Heart left ventricle (tissue), 16 donors: ENCODE measurements at regions not wholly inside any gene's neighbourhood (a gene's known extent, or its start where the extent isn't known, plus 50 kb on each side); places are given as distances from the start of the nearest gene placed in this dataset.

Source experiments
- ATAC-seq, 4 donors: fragments of 200-7000 bp; cut with Tn5 transposase; one replicate each; pipeline ENCODE4 v1.9.1; 2020 to 2022; ENCODE audit warnings: moderate library complexity in 4 of 4, mild to moderate bottlenecking in 3 of 4, moderate number of reproducible peaks in 1 of 4
- DNase-seq, 5 donors: peaks; one replicate each; pipeline ENCODE4 v3.0.0-alpha.2; 2020
- H3K27ac ChIP-seq, 12 donors: fragments of 200-600 bp; sonication (generic) in 4 of 12; one replicate each; pipeline versions ENCODE4 v1.5.0 to v1.8.0; 2016 to 2022; ENCODE audit warnings: mild to moderate bottlenecking in 2 of 12
- H3K27me3 ChIP-seq, 9 donors: fragments of 200-600 bp; sonication (generic) in 2 of 9; one replicate each; pipeline versions ENCODE4 v1.5.1 to v1.8.0; 2016 to 2022; ENCODE audit warnings: mild to moderate bottlenecking in 3 of 9
- H3K36me3 ChIP-seq, 9 donors: fragments of 200-600 bp; sonication (generic) in 2 of 9; one replicate each; pipeline versions ENCODE4 v1.5.0 to v1.8.0; 2018 to 2022; ENCODE audit warnings: mild to moderate bottlenecking in 2 of 9
- H3K4me1 ChIP-seq, 12 donors: fragments of 200-600 bp; sonication (generic) in 4 of 12; one replicate each; pipeline versions ENCODE4 v1.5.0 to v1.8.0; 2016 to 2022; ENCODE audit warnings: mild to moderate bottlenecking in 3 of 12
- H3K4me3 ChIP-seq, 12 donors: fragments of 200-600 bp; sonication (generic) in 4 of 12; one replicate each; pipeline versions ENCODE4 v1.5.0 to v1.8.0; 2017 to 2022; ENCODE audit warnings: mild to moderate bottlenecking in 9 of 12, moderate library complexity in 4 of 12
- H3K9me3 ChIP-seq, 12 donors: fragments of 200-600 bp; sonication (generic) in 4 of 12; one replicate each; pipeline versions ENCODE4 v1.5.0 to v1.8.0; 2016 to 2022; ENCODE audit warnings: mild to moderate bottlenecking in 1 of 12
- CTCF ChIP-seq, 12 donors: fragments of 200-600 bp; sonication (generic) in 4 of 12; IDR thresholded peaks; one replicate each; pipeline versions ENCODE4 v1.5.0 to v1.8.0; 2018 to 2022; ENCODE audit warnings: antibody characterized with exemption in 12 of 12, mild to moderate bottlenecking in 5 of 12
- POLR2A ChIP-seq, 2 donors: fragments of 450-650 bp; IDR thresholded peaks; one replicate each; pipeline ENCODE4 v1.6.1; 2017; ENCODE audit warnings: antibody characterized with exemption in 2 of 2, mild to moderate bottlenecking in 2 of 2, moderate library complexity in 2 of 2
- WGBS, 4 donors: extraction: QIAGEN DNeasy Blood & Tissue Kit in 2 of 4; methylation state at CpG; one replicate each; pipeline versions ENCODE4 v1.1.5 to v1.1.7; 2013 to 2018; 5-methylcytosine and 5-hydroxymethylcytosine counted together
- intact Hi-C, 10 donors: fragments of 100-400 bp; cut with DNase I; formaldehyde crosslinking; loops; one replicate each; pipeline versions ENCODE4 v1.11.1 to v1.14.2; 2022
- donor health status: ischemic (EF 13 %, LVEDD 7.1; RV severe dilation, severe dysfunction).
- donor health status: healthy with polysubstance abuse.
- donor health status: DM: no; HTN: yes; CAD: no.
- donor health status: DM: no; HTN: no; CAD: no.
- donor health status: ischemic (EF 25% LVEDD 6.9; RV normal size, moderate dysfunction).
- donor health status: ischemic (EF 25% LVEDD 5.7; RV mildly dilated, moderate dysfunction).
- donor health status: healthy.
- donor health status: DM: yes; HTN: yes; CAD: no.
- donor health status: ischemic (EF 35%, LVEDD 5.7; RV mildly dilated, moderate dysfunction).
- donor health status: nonischemic (EF 11% LVEDD 7.7; RV severe dilation, severe dysfunction).
- donor health status: DM: yes; HTN: yes; CAD: no.
- donor health status: PGD.
- donor health status: ischemic (EF 29% LVEDD 5.4; RV normal size, mild dysfunction).
- donor health status: nonischemic (EF 23%, LVEDD 6.1; RV moderate dilation, normal function).

- Histone ChIP-seq H3K36me3 (no peaks in the 10 kb centered on the region), H3K4me3 (no peak overlapping the region), H3K9me3 (no peaks in the 10 kb centered on the region), H3K27me3 (peaks cover 0 to 27% (median 0%) of the 10 kb centered on the region in 9 donors), H3K27ac (no peak overlapping the region), H3K4me1 (no peaks in the 10 kb centered on the region)
- intact Hi-C loops = no loop called here
- 64 to 66% (median 64%) methylated on average over 13 of the region's 13 CpGs for WGBS, 4 donors
- no peak for DNase-seq
- TF ChIP-seq CTCF (IDR thresholded peaks at IDR 0.05) (no peak), POLR2A (IDR thresholded peaks at IDR 0.05) (no peak)
- no peak for ATAC-seq
These were observed 70.6 kb upstream of the NTM start for GRCh38 chr11:131299598-131300438.

- Histone ChIP-seq H3K27ac (no peak overlapping the region), H3K9me3 (no peaks in the 10 kb centered on the region), H3K4me3 (no peak overlapping the region), H3K4me1 (no peaks in the 10 kb centered on the region), H3K36me3 (no peaks in the 10 kb centered on the region), H3K27me3 (peaks cover 0 to 30% (median 0%) of the 10 kb centered on the region in 9 donors)
- DNase-seq (no peak), ATAC-seq (no peak)
- TF ChIP-seq CTCF (IDR thresholded peaks at IDR 0.05) = no peak
- 57 to 77% (median 59%) methylated on average over 10 of the region's 10 CpGs for WGBS, 4 donors
- intact Hi-C loops = no loop called here
These were observed 70.0 kb upstream of the NTM start for GRCh38 chr11:131300439-131300717.

GRCh38 chr11:131301306-131301705 is 69.1 kb upstream of the NTM start:
- peaks cover 0 to 30% (median 0%) of the 10 kb centered on the region in 9 donors for H3K27me3 ChIP-seq
- WGBS, 4 donors = 16 to 50% (median 25%) methylated on average over 5 of the region's 5 CpGs
- H3K9me3 ChIP-seq = no peaks in the 10 kb centered on the region
- H3K36me3 ChIP-seq = no peaks in the 10 kb centered on the region
- TF ChIP-seq POLR2A (IDR thresholded peaks at IDR 0.05) (no peak), CTCF (IDR thresholded peaks at IDR 0.05) (no peak)
- ATAC-seq (no peak), DNase-seq (no peak)
- intact Hi-C loops = no loop called here
- H3K4me1 ChIP-seq = no peaks in the 10 kb centered on the region
- H3K27ac ChIP-seq = no peak overlapping the region
- no peak overlapping the region for H3K4me3 ChIP-seq

DNA sequence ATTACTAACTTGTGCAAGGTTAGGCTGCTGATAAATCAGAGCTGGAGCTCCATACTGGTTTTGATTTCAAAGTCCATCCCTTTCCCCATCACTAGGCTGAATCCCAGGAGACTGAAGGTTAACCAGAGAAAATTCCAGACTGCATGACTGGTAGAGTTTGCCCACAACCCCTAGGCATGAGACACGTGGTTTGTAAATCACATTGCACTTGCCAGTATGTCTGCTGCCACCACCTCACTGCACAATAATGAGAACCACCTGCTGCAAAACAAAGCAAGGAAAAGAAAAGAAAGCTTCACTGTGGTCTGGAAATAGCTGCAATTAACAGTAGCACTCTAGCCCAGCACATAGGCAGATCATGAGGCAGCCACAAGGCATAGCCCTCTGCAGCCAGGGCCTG is 67.6 kb upstream of the NTM start:
- WGBS, 4 donors = 53 to 75% (median 61%) methylated on average over 1 of the region's 1 CpG
- peaks cover 0 to 30% (median 0%) of the 10 kb centered on the region in 9 donors for H3K27me3 ChIP-seq
- intact Hi-C loops = no loop called here
- no peaks in the 10 kb centered on the region for H3K4me1 ChIP-seq
- H3K4me3 ChIP-seq = no peak overlapping the region
- ATAC-seq (no peak), DNase-seq (no peak)
- H3K9me3 ChIP-seq = no peaks in the 10 kb centered on the region
- H3K27ac ChIP-seq = no peak overlapping the region
- TF ChIP-seq POLR2A (IDR thresholded peaks at IDR 0.05) = no peak
- no peak for TF ChIP-seq CTCF (IDR thresholded peaks at IDR 0.05)
- no peaks in the 10 kb centered on the region for H3K36me3 ChIP-seq
